NT2/D1 (cell line): ENCODE measurements at regions not wholly inside any gene's neighbourhood (a gene's known extent, or its start where the extent isn't known, plus 50 kb on each side); places are given as distances from the start of the nearest gene placed in this dataset.

Source experiments
- SUZ12 ChIP-seq: IDR thresholded peaks from 2 replicates; pipeline ENCODE4 v1.6.1; 2011; ENCODE audit not compliant: insufficient read length, insufficient read depth; ENCODE audit errors: extremely low read depth
- YY1 ChIP-seq: IDR thresholded peaks from 2 replicates; pipeline ENCODE4 v1.6.1; 2011; ENCODE audit not compliant: insufficient read length, insufficient read depth

DNA sequence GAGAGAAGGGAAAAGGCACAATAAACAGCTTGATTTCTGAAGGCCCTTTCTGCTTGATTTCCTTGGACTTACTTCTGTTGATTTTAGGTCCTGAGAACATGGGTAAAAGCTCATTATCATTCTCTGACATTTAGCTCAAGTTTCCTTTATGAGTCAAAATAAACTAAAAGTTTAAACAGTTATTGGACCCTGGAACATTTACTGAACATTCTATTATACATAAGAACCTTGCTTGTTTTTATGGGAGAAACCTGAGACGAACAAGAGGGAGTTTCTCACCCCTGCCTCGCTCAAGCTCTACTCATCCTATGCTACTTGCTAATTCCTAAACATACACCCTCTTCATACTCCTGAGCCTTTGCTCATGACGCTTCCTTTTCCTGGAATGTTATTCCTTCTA is 538.3 kb upstream of the PKN2 start:
- TF ChIP-seq SUZ12 (no peak), YY1 (no peak)
